PC-3 (cell line): ENCODE measurements at regions not wholly inside any gene's neighbourhood (a gene's known extent, or its start where the extent isn't known, plus 50 kb on each side); places are given as distances from the start of the nearest gene placed in this dataset.
A peak's percentile ranks its signal among the peaks of the same experiment; 100 is the strongest.

ENCODE experiments used
- ATAC-seq: fragments of 200-7000 bp; cut with Tn5 transposase; 2 replicates; pipeline ENCODE4 v1.9.1; 2020; ENCODE audit warnings: mild to moderate bottlenecking, moderate library complexity
- BruUV-seq: library from RNA; stranded (reverse); fragments of 400-500 nt; replicated peaks from 2 replicates; lab custom pipeline; 2021; lab: Mats Ljungman, UMichigan
- CTCF ChIA-PET: fragments of 300-600 bp; sonication (Branson Sonifier 250); formaldehyde crosslinking; loops from one replicate; lab custom pipeline; 2022; ENCODE audit warnings: antibody characterized with exemption; lab: Charles Lee
- POLR2A ChIA-PET: fragments of 300-600 bp; sonication (Branson Sonifier 250); formaldehyde crosslinking; loops from one replicate; lab custom pipeline; 2022; ENCODE audit warnings: antibody characterized with exemption; ENCODE audit not compliant: unreplicated experiment; lab: Charles Lee
- DNase-seq: peaks from one replicate; pipeline ENCODE4 v3.0.0-alpha.2; 2015
- H2AFZ ChIP-seq: fragments of 300-600 bp; sonication (generic); 2 replicates; pipeline ENCODE4 v1.6.0; 2016; ENCODE audit warnings: antibody characterized with exemption, low read length
- H3F3A ChIP-seq: fragments of 300-600 bp; sonication (generic); one replicate; pipeline ENCODE4 v1.6.0; 2017; ENCODE audit warnings: antibody characterized with exemption, low read length, control low read depth, mild to moderate bottlenecking; ENCODE audit not compliant: unreplicated experiment
- H3K27ac ChIP-seq: fragments of 300-600 bp; sonication (generic); 2 replicates; pipeline ENCODE4 v1.5.1; 2016; ENCODE audit warnings: mild to moderate bottlenecking, low read length
- H3K27me3 ChIP-seq: fragments of 300-600 bp; sonication (generic); 2 replicates; pipeline ENCODE4 v1.6.1; 2016; ENCODE audit warnings: low read length, mixed read lengths
- H3K36me3 ChIP-seq: fragments of 300-600 bp; sonication (generic); 2 replicates; pipeline ENCODE4 v1.6.1; 2016; ENCODE audit warnings: low read depth, mixed run types, low read length, mixed read lengths
- H3K4me1 ChIP-seq: fragments of 300-600 bp; sonication (generic); 2 replicates; pipeline ENCODE4 v1.5.1; 2016; ENCODE audit warnings: low read length; ENCODE audit not compliant: insufficient read depth
- H3K4me2 ChIP-seq: fragments of 300-600 bp; sonication (generic); 2 replicates; pipeline ENCODE4 v1.6.0; 2016; ENCODE audit warnings: low read length
- H3K4me3 ChIP-seq: fragments of 300-600 bp; sonication (generic); 2 replicates; pipeline ENCODE4 v1.5.1; 2016; ENCODE audit warnings: mild to moderate bottlenecking, low read length, mixed read lengths
- H3K79me2 ChIP-seq: fragments of 300-600 bp; sonication (generic); 2 replicates; pipeline ENCODE4 v1.6.1; 2017; ENCODE audit warnings: low read length, mixed read lengths
- H3K9ac ChIP-seq: fragments of 300-600 bp; sonication (generic); 2 replicates; pipeline ENCODE4 v1.6.0; 2016; ENCODE audit warnings: mild to moderate bottlenecking, low read length
- H3K9me2 ChIP-seq: fragments of 300-600 bp; sonication (generic); replicated peaks from 2 replicates; pipeline ENCODE4 v1.6.1; 2016; ENCODE audit warnings: mixed run types, low read length, mixed read lengths
- H3K9me3 ChIP-seq: fragments of 300-600 bp; sonication (generic); 2 replicates; pipeline ENCODE4 v1.6.1; 2016; ENCODE audit warnings: low read length, mixed read lengths
- H4K20me1 ChIP-seq: fragments of 300-600 bp; sonication (generic); 2 replicates; pipeline ENCODE4 v1.6.1; 2016; ENCODE audit warnings: low read length, mixed read lengths
- EZH2 ChIP-seq: fragments of 300-600 bp; sonication (generic); IDR thresholded peaks from one replicate; pipeline ENCODE4 v1.6.1; 2017; ENCODE audit warnings: antibody characterized with exemption, mild to moderate bottlenecking, low read length; ENCODE audit not compliant: unreplicated experiment
- EZH2phosphoT487 ChIP-seq: fragments of 300-600 bp; sonication (generic); IDR thresholded peaks from 2 replicates; pipeline ENCODE4 v1.6.1; 2018; ENCODE audit warnings: mild to moderate bottlenecking, antibody characterized with exemption, low read length, borderline replicate concordance
- intact Hi-C: fragments of 100-400 bp; cut with micrococcal nuclease; formaldehyde crosslinking; loops from 2 replicates; pipeline ENCODE4 v1.9.0; 2023
- TF ChIP-seq, protein P1 (sequence below): fragments of 300-600 bp; sonication (generic); conservative IDR thresholded peaks from 2 replicates; pipeline ENCODE4 v1.5.1; 2017; ENCODE audit warnings: antibody characterized with exemption, low read depth, mild to moderate bottlenecking, low read length

DNA sequence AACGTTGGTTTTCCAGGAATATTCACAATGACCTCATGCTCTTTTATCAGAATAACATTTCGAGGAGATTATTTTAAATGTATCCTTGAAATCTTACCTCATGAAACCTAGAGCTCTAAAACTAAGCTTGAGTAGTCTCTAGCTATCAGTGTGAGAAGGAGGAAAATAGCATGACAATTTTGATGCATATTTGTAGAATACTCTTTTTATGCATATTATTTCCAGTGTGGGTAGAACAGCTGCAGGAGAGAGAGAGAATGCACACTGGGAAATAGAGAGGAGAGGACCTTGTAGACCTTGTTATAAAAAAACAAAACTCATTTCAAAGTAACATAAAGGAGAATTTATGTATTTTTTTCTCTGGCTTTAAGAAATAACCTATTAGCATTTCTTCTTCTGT, 71.1 kb upstream of the VGLL2 start:
- no peaks in the 10 kb centered on the region for H3K27me3 ChIP-seq
- no peaks in the 10 kb centered on the region for H3K79me2 ChIP-seq
- ChIA-PET CTCF (no interaction called here), POLR2A (interaction anchor here (0.6 kb wide), 1 partner anchor 134 kb away, joined by 4 read pairs; no protein-coding TSS in a partner anchor)
- no peaks in the 10 kb centered on the region for H4K20me1 ChIP-seq
- TF ChIP-seq, protein P1, sequence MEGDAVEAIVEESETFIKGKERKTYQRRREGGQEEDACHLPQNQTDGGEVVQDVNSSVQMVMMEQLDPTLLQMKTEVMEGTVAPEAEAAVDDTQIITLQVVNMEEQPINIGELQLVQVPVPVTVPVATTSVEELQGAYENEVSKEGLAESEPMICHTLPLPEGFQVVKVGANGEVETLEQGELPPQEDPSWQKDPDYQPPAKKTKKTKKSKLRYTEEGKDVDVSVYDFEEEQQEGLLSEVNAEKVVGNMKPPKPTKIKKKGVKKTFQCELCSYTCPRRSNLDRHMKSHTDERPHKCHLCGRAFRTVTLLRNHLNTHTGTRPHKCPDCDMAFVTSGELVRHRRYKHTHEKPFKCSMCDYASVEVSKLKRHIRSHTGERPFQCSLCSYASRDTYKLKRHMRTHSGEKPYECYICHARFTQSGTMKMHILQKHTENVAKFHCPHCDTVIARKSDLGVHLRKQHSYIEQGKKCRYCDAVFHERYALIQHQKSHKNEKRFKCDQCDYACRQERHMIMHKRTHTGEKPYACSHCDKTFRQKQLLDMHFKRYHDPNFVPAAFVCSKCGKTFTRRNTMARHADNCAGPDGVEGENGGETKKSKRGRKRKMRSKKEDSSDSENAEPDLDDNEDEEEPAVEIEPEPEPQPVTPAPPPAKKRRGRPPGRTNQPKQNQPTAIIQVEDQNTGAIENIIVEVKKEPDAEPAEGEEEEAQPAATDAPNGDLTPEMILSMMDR, result no peak
- TF ChIP-seq EZH2 (no peak), EZH2phosphoT487 (no peak)
- H3K4me1 ChIP-seq, result no peaks in the 10 kb centered on the region
- H3K9me3 ChIP-seq, result no peaks in the 10 kb centered on the region
- no peak overlapping the region for H3K4me3 ChIP-seq
- no TSS peak for BruUV-seq
- intact Hi-C loops, result no loop called here
- H3F3A ChIP-seq, result no peaks in the 10 kb centered on the region
- H2AFZ ChIP-seq, result no peak overlapping the region
- H3K9ac ChIP-seq, result no peak overlapping the region
- no peaks in the 10 kb centered on the region for H3K36me3 ChIP-seq
- no peak for ATAC-seq
- no peak overlapping the region for H3K27ac ChIP-seq
- no peaks in the 10 kb centered on the region for H3K9me2 ChIP-seq
- H3K4me2 ChIP-seq, result no peak overlapping the region
- no peak for DNase-seq

- no peak overlapping the region for H3K27ac ChIP-seq
- CTCF ChIA-PET, result no interaction called here
- H3K9me2 ChIP-seq, result no peaks in the 10 kb centered on the region
- H3K4me1 ChIP-seq, result no peaks in the 10 kb centered on the region
- no peaks in the 10 kb centered on the region for H3K79me2 ChIP-seq
- no peaks in the 10 kb centered on the region for H3K27me3 ChIP-seq
- H3K9ac ChIP-seq, result no peak overlapping the region
- H3K4me3 ChIP-seq, result no peak overlapping the region
- POLR2A ChIA-PET, result no interaction called here
- DNase-seq (no peak), ATAC-seq (no peak)
- no peak overlapping the region for H3K4me2 ChIP-seq
- H4K20me1 ChIP-seq, result no peaks in the 10 kb centered on the region
- H3K9me3 ChIP-seq, result no peaks in the 10 kb centered on the region
- no peaks in the 10 kb centered on the region for H3K36me3 ChIP-seq
- TF ChIP-seq, protein P1, result no peak
- TF ChIP-seq EZH2phosphoT487 (no peak), EZH2 (no peak)
- no peaks in the 10 kb centered on the region for H3F3A ChIP-seq
- H2AFZ ChIP-seq, result no peak overlapping the region
- intact Hi-C loops, result no loop called here
- BruUV-seq, result no TSS peak
Measured at GRCh38 chr6:117194978-117195377, 70.4 kb upstream of the VGLL2 start.

GRCh38 chr6:117195728-117196127, 69.6 kb upstream of the VGLL2 start:
- ATAC-seq, result no peak
- no peak overlapping the region for H3K27ac ChIP-seq
- no peaks in the 10 kb centered on the region for H3K4me1 ChIP-seq
- no peak overlapping the region for H3K4me2 ChIP-seq
- ChIA-PET POLR2A (no interaction called here), CTCF (no interaction called here)
- H3K36me3 ChIP-seq, result no peaks in the 10 kb centered on the region
- no peak overlapping the region for H3K4me3 ChIP-seq
- H3K9me3 ChIP-seq, result no peaks in the 10 kb centered on the region
- DNase-seq, result peak; percentile 46
- TF ChIP-seq EZH2phosphoT487 (no peak), EZH2 (no peak)
- TF ChIP-seq, protein P1, result no peak
- H3F3A ChIP-seq, result no peaks in the 10 kb centered on the region
- no peak overlapping the region for H3K9ac ChIP-seq
- BruUV-seq, result no TSS peak
- H2AFZ ChIP-seq, result no peak overlapping the region
- no peaks in the 10 kb centered on the region for H3K79me2 ChIP-seq
- intact Hi-C loops, result no loop called here
- H4K20me1 ChIP-seq, result no peaks in the 10 kb centered on the region
- no peaks in the 10 kb centered on the region for H3K9me2 ChIP-seq
- H3K27me3 ChIP-seq, result no peaks in the 10 kb centered on the region
